ENCODE measurements at regions not wholly inside any gene's neighbourhood (a gene's known extent, or its start where the extent isn't known, plus 50 kb on each side); places are given as distances from the start of the nearest gene placed in this dataset.

DNA sequence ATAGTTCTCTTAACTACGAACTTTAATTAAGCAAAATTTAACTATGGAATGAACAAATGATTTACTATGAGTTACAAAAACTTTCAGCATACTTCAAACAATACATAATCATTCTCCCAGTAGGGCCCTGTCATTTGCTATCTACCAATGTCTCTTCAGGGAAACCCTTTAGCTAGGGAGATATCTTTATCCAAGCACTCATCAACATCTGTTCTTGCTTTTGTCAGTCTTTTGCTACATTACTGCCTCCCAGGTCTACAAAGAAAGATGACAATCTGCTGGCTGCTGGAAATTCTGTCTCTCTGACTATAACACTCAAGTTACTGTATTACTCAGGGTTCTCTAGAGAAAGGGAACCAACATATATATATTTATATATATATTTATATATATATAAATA, 1626.3 kb upstream of the CELF4 start:
- H3K9me3 ChIP-seq (ENCODE audit: control insufficient read depth in 2 of 2, low read length in 2 of 2), result no peaks in the 10 kb centered on the region
- no peak overlapping the region for H3K4me3 ChIP-seq (ENCODE audit: low read length in 2 of 2)
- H3K27ac ChIP-seq (ENCODE audit: low read length), result no peak overlapping the region
- no peaks in the 10 kb centered on the region for H3K27me3 ChIP-seq (ENCODE audit: control insufficient read depth in 1 of 2, insufficient read depth in 2 of 2, low read length in 2 of 2)
- H3K9ac ChIP-seq (ENCODE audit: low read length in 2 of 2), result no peak overlapping the region
- H3K36me3 ChIP-seq (ENCODE audit: control insufficient read depth in 2 of 2, insufficient read depth in 2 of 2, low read length in 2 of 2), result no peaks in the 10 kb centered on the region
- no peaks in the 10 kb centered on the region for H3K4me1 ChIP-seq (ENCODE audit: control insufficient read depth, insufficient read depth, low read length)

- Histone ChIP-seq H3K9me3 (ENCODE audit: control insufficient read depth in 2 of 2, low read length in 2 of 2) (no peaks in the 10 kb centered on the region), H3K4me1 (ENCODE audit: control insufficient read depth, insufficient read depth, low read length) (no peaks in the 10 kb centered on the region), H3K9ac (ENCODE audit: low read length in 2 of 2) (no peak overlapping the region), H3K27me3 (ENCODE audit: control insufficient read depth in 1 of 2, insufficient read depth in 2 of 2, low read length in 2 of 2) (no peaks in the 10 kb centered on the region), H3K27ac (ENCODE audit: low read length) (no peak overlapping the region), H3K36me3 (ENCODE audit: control insufficient read depth in 2 of 2, insufficient read depth in 2 of 2, low read length in 2 of 2) (no peaks in the 10 kb centered on the region), H3K4me3 (ENCODE audit: low read length in 2 of 2) (no peak overlapping the region)
Measured at GRCh38 chr18:39191058-39191457, 1625.5 kb upstream of the CELF4 start.

GRCh38 chr18:39190508-39190907, 1624.9 kb upstream of the CELF4 start:
- Histone ChIP-seq H3K36me3 (ENCODE audit: control insufficient read depth in 2 of 2, insufficient read depth in 2 of 2, low read length in 2 of 2) (no peaks in the 10 kb centered on the region), H3K9me3 (ENCODE audit: control insufficient read depth in 2 of 2, low read length in 2 of 2) (no peaks in the 10 kb centered on the region), H3K27ac (ENCODE audit: low read length) (no peak overlapping the region), H3K4me1 (ENCODE audit: control insufficient read depth, insufficient read depth, low read length) (no peaks in the 10 kb centered on the region), H3K4me3 (ENCODE audit: low read length in 2 of 2) (no peak overlapping the region), H3K27me3 (ENCODE audit: control insufficient read depth in 1 of 2, insufficient read depth in 2 of 2, low read length in 2 of 2) (no peaks in the 10 kb centered on the region), H3K9ac (ENCODE audit: low read length in 2 of 2) (no peak overlapping the region)

DNA sequence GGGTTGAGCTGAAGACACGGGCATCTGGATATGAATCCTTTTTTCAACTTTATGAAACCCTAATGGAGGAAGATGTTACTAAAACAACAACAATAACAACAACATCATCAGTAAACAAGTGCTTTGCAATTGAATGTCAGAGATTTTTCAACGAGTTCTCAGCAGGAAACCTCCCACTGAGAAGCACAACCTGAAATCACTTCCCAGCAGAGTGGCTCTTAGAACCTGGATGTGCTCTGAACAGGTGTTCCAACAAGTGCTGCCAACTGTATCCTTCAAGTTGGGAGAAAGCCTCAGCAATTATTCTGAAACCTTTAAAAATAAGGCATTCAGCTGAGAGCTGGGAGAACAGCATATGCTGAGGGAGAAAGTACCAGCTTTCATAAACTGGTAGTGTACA, 1622.7 kb upstream of the CELF4 start:
- no peaks in the 10 kb centered on the region for H3K27me3 ChIP-seq (ENCODE audit: control insufficient read depth in 1 of 2, insufficient read depth in 2 of 2, low read length in 2 of 2)
- no peak overlapping the region for H3K27ac ChIP-seq (ENCODE audit: low read length)
- H3K36me3 ChIP-seq (ENCODE audit: control insufficient read depth in 2 of 2, insufficient read depth in 2 of 2, low read length in 2 of 2), result no peaks in the 10 kb centered on the region
- H3K9ac ChIP-seq (ENCODE audit: low read length in 2 of 2), result no peak overlapping the region
- no peak overlapping the region for H3K4me3 ChIP-seq (ENCODE audit: low read length in 2 of 2)
- no peaks in the 10 kb centered on the region for H3K4me1 ChIP-seq (ENCODE audit: control insufficient read depth, insufficient read depth, low read length)
- H3K9me3 ChIP-seq (ENCODE audit: control insufficient read depth in 2 of 2, low read length in 2 of 2), result no peaks in the 10 kb centered on the region

GRCh38 chr18:39186008-39186407, 1620.4 kb upstream of the CELF4 start:
- H3K4me3 ChIP-seq (ENCODE audit: low read length in 2 of 2), result no peak overlapping the region
- no peaks in the 10 kb centered on the region for H3K27me3 ChIP-seq (ENCODE audit: control insufficient read depth in 1 of 2, insufficient read depth in 2 of 2, low read length in 2 of 2)
- H3K36me3 ChIP-seq (ENCODE audit: control insufficient read depth in 2 of 2, insufficient read depth in 2 of 2, low read length in 2 of 2), result no peaks in the 10 kb centered on the region
- H3K9ac ChIP-seq (ENCODE audit: low read length in 2 of 2), result no peak overlapping the region
- no peaks in the 10 kb centered on the region for H3K9me3 ChIP-seq (ENCODE audit: control insufficient read depth in 2 of 2, low read length in 2 of 2)
- H3K4me1 ChIP-seq (ENCODE audit: control insufficient read depth, insufficient read depth, low read length), result no peaks in the 10 kb centered on the region
- H3K27ac ChIP-seq (ENCODE audit: low read length), result no peak overlapping the region

DNA sequence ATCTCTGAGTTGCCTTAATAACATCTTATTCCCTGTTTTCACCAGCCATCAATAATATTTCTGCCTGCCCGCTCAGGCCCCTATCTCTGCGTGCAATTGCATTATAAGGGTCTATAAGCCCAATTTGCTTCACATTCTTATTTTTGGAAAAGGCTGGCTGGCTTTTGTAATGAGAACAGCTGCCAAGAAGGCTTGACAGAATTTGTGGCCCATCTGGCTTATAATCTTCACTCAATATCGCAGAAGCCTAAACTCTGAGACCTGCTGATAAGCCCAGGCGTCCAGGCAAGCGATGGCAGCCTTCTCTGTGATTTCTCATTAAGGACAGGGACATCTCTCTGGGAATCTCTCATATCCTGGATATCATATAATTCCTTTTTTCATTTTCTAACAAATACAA, 1618.6 kb upstream of the CELF4 start:
- H3K9ac ChIP-seq (ENCODE audit: low read length in 2 of 2), result no peak overlapping the region
- H3K27me3 ChIP-seq (ENCODE audit: control insufficient read depth in 1 of 2, insufficient read depth in 2 of 2, low read length in 2 of 2), result no peaks in the 10 kb centered on the region
- peaks cover 0 to 2% of the 10 kb centered on the region in 2 donors for H3K9me3 ChIP-seq (ENCODE audit: control insufficient read depth in 2 of 2, low read length in 2 of 2)
- no peak overlapping the region for H3K27ac ChIP-seq (ENCODE audit: low read length)
- no peak overlapping the region for H3K4me3 ChIP-seq (ENCODE audit: low read length in 2 of 2)
- H3K36me3 ChIP-seq (ENCODE audit: control insufficient read depth in 2 of 2, insufficient read depth in 2 of 2, low read length in 2 of 2), result no peaks in the 10 kb centered on the region
- H3K4me1 ChIP-seq (ENCODE audit: control insufficient read depth, insufficient read depth, low read length), result no peaks in the 10 kb centered on the region

GRCh38 chr18:39178166-39178565, 1612.6 kb upstream of the CELF4 start:
- Histone ChIP-seq H3K9ac (ENCODE audit: low read length in 2 of 2) (no peak overlapping the region), H3K4me1 (ENCODE audit: control insufficient read depth, insufficient read depth, low read length) (no peaks in the 10 kb centered on the region), H3K36me3 (ENCODE audit: control insufficient read depth in 2 of 2, insufficient read depth in 2 of 2, low read length in 2 of 2) (no peaks in the 10 kb centered on the region), H3K4me3 (ENCODE audit: low read length in 2 of 2) (no peak overlapping the region), H3K27ac (ENCODE audit: low read length) (no peak overlapping the region), H3K27me3 (ENCODE audit: control insufficient read depth in 1 of 2, insufficient read depth in 2 of 2, low read length in 2 of 2) (no peaks in the 10 kb centered on the region), H3K9me3 (ENCODE audit: control insufficient read depth in 2 of 2, low read length in 2 of 2) (peaks cover 0 to 2% of the 10 kb centered on the region in 2 donors)

- H3K4me3 ChIP-seq (ENCODE audit: low read length in 2 of 2), result no peak overlapping the region
- H3K9ac ChIP-seq (ENCODE audit: low read length in 2 of 2), result no peak overlapping the region
- no peaks in the 10 kb centered on the region for H3K9me3 ChIP-seq (ENCODE audit: control insufficient read depth in 2 of 2, low read length in 2 of 2)
- no peaks in the 10 kb centered on the region for H3K4me1 ChIP-seq (ENCODE audit: control insufficient read depth, insufficient read depth, low read length)
- H3K27ac ChIP-seq (ENCODE audit: low read length), result no peak overlapping the region
- H3K27me3 ChIP-seq (ENCODE audit: control insufficient read depth in 1 of 2, insufficient read depth in 2 of 2, low read length in 2 of 2), result no peaks in the 10 kb centered on the region
- H3K36me3 ChIP-seq (ENCODE audit: control insufficient read depth in 2 of 2, insufficient read depth in 2 of 2, low read length in 2 of 2), result no peaks in the 10 kb centered on the region
Measured at GRCh38 chr18:39172695-39173421, 1607.3 kb upstream of the CELF4 start.

- no peaks in the 10 kb centered on the region for H3K9me3 ChIP-seq (ENCODE audit: control insufficient read depth in 2 of 2, low read length in 2 of 2)
- H3K4me1 ChIP-seq (ENCODE audit: control insufficient read depth, insufficient read depth, low read length), result no peaks in the 10 kb centered on the region
- H3K27ac ChIP-seq (ENCODE audit: low read length), result no peak overlapping the region
- no peak overlapping the region for H3K4me3 ChIP-seq (ENCODE audit: low read length in 2 of 2)
- no peaks in the 10 kb centered on the region for H3K27me3 ChIP-seq (ENCODE audit: control insufficient read depth in 1 of 2, insufficient read depth in 2 of 2, low read length in 2 of 2)
- no peaks in the 10 kb centered on the region for H3K36me3 ChIP-seq (ENCODE audit: control insufficient read depth in 2 of 2, insufficient read depth in 2 of 2, low read length in 2 of 2)
- H3K9ac ChIP-seq (ENCODE audit: low read length in 2 of 2), result no peak overlapping the region
Measured at GRCh38 chr18:39168723-39169122, 1603.1 kb upstream of the CELF4 start.

DNA sequence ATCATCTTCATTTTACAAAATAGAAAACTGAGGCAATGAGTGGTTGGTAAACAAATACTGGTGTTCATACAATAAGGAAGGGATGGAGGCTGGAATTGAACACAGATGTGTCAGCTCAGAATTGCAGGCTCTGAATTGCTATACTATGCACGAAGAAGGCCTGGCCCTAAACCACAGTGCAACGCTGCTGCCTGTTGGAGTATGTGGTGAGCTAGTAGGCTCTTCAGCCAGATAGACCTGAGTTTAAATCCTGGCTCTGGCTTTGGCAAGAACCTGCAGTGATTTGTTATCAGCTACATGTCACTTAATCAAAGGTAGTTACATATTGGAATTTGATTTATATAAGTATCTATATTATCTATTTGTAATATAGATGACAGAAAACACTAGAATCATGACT, 1602.4 kb upstream of the CELF4 start:
- Histone ChIP-seq H3K36me3 (ENCODE audit: control insufficient read depth in 2 of 2, insufficient read depth in 2 of 2, low read length in 2 of 2) (no peaks in the 10 kb centered on the region), H3K9me3 (ENCODE audit: control insufficient read depth in 2 of 2, low read length in 2 of 2) (no peaks in the 10 kb centered on the region), H3K4me1 (ENCODE audit: control insufficient read depth, insufficient read depth, low read length) (no peaks in the 10 kb centered on the region)

DNA sequence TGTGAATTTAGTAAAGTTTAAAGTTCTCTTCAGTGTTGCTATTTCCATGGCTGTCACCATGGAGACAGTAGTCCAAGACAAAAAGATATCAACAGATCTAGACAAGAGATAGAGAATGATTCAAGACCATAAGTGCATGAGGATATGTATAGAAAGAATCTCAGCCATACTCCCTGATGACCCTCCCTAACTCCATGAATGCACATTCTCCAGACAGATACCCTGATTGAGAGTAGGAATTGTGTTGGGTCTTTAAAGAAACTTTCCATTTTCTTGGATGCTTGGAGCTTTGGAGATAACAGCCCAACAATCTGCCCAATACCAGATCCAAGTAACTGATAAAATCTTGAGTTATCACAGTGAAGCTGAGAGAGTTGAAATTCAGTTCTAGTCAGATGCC, 1601.2 kb upstream of the CELF4 start:
- Histone ChIP-seq H3K4me3 (ENCODE audit: low read length in 2 of 2) (no peak overlapping the region), H3K4me1 (ENCODE audit: control insufficient read depth, insufficient read depth, low read length) (no peaks in the 10 kb centered on the region), H3K9me3 (ENCODE audit: control insufficient read depth in 2 of 2, low read length in 2 of 2) (no peaks in the 10 kb centered on the region)

More for the DNA sequence above, 1602.4 kb upstream of the CELF4 start:
- Histone ChIP-seq H3K27ac (ENCODE audit: low read length) (no peak overlapping the region), H3K9ac (ENCODE audit: low read length in 2 of 2) (no peak overlapping the region), H3K4me3 (ENCODE audit: low read length in 2 of 2) (no peak overlapping the region), H3K27me3 (ENCODE audit: control insufficient read depth in 1 of 2, insufficient read depth in 2 of 2, low read length in 2 of 2) (no peaks in the 10 kb centered on the region)

More for the DNA sequence above, 1601.2 kb upstream of the CELF4 start:
- no peak overlapping the region for H3K9ac ChIP-seq (ENCODE audit: low read length in 2 of 2)
- H3K27ac ChIP-seq (ENCODE audit: low read length), result no peak overlapping the region
- no peaks in the 10 kb centered on the region for H3K27me3 ChIP-seq (ENCODE audit: control insufficient read depth in 1 of 2, insufficient read depth in 2 of 2, low read length in 2 of 2)
- H3K36me3 ChIP-seq (ENCODE audit: control insufficient read depth in 2 of 2, insufficient read depth in 2 of 2, low read length in 2 of 2), result no peaks in the 10 kb centered on the region

Measured in stomach smooth muscle (tissue), 2 donors.